Skeletal muscle satellite cell (primary cell): ENCODE measurements at regions not wholly inside any gene's neighbourhood (a gene's known extent, or its start where the extent isn't known, plus 50 kb on each side); places are given as distances from the start of the nearest gene placed in this dataset.

ENCODE experiments used
- H3K27me3 ChIP-seq: 2 replicates; pipeline ENCODE4 v1.7.0; 2013; ENCODE audit warnings: low read length; ENCODE audit not compliant: control insufficient read depth, insufficient read depth
- H3K36me3 ChIP-seq: 2 replicates; pipeline ENCODE4 v1.7.0; 2013; ENCODE audit warnings: mild to moderate bottlenecking, control low read depth, low read length; ENCODE audit not compliant: insufficient read depth
- H3K4me1 ChIP-seq: 2 replicates; pipeline ENCODE4 v1.7.0; 2013; ENCODE audit warnings: low read length; ENCODE audit not compliant: control insufficient read depth, insufficient read depth
- H3K4me2 ChIP-seq: 2 replicates; pipeline ENCODE4 v1.7.0; 2013; ENCODE audit warnings: mild to moderate bottlenecking, low read length
- H3K4me3 ChIP-seq: 2 replicates; pipeline ENCODE4 v1.7.0; 2013; ENCODE audit warnings: low read length
- H3K9ac ChIP-seq: 2 replicates; pipeline ENCODE4 v1.7.0; 2013; ENCODE audit warnings: mild to moderate bottlenecking, low read depth, low read length, moderate library complexity
- H3K9me3 ChIP-seq: replicated peaks from 2 replicates; pipeline ENCODE4 v1.7.0; 2013; ENCODE audit warnings: mild to moderate bottlenecking, control low read depth, low read length

GRCh38 chr21:35203093-35203977, 154.2 kb upstream of the RUNX1 start:
- H3K27me3 ChIP-seq: no peaks in the 10 kb centered on the region

GRCh38 chr21:35202431-35202830, 153.3 kb upstream of the RUNX1 start:
- Histone ChIP-seq H3K9ac (peak overlapping the region; percentile 59), H3K36me3 (no peaks in the 10 kb centered on the region), H3K27me3 (no peaks in the 10 kb centered on the region), H3K4me2 (peak overlapping the region; percentile 35), H3K4me3 (no peak overlapping the region), H3K4me1 (peaks cover 66% of the 10 kb centered on the region), H3K9me3 (no peaks in the 10 kb centered on the region)

More at GRCh38 chr21:35203093-35203977, 154.2 kb upstream of the RUNX1 start:
- H3K4me3 ChIP-seq: no peak overlapping the region
- peak overlapping the region; percentile 35 for H3K4me2 ChIP-seq
- H3K4me1 ChIP-seq: peaks cover 64% of the 10 kb centered on the region
- H3K36me3 ChIP-seq: no peaks in the 10 kb centered on the region
- no peaks in the 10 kb centered on the region for H3K9me3 ChIP-seq
- H3K9ac ChIP-seq: peak overlapping the region; percentile 59

GRCh38 chr21:35201799-35202198, 152.7 kb upstream of the RUNX1 start:
- Histone ChIP-seq H3K9ac (no peak overlapping the region), H3K4me3 (no peak overlapping the region), H3K36me3 (no peaks in the 10 kb centered on the region), H3K4me2 (no peak overlapping the region), H3K27me3 (no peaks in the 10 kb centered on the region), H3K9me3 (no peaks in the 10 kb centered on the region), H3K4me1 (peaks cover 63% of the 10 kb centered on the region)

- H3K4me2 ChIP-seq: no peak overlapping the region
- H3K27me3 ChIP-seq: no peaks in the 10 kb centered on the region
- H3K4me3 ChIP-seq: no peak overlapping the region
These were observed 152.2 kb upstream of the RUNX1 start for GRCh38 chr21:35201288-35201687.

GRCh38 chr21:35199733-35200015, 150.6 kb upstream of the RUNX1 start:
- Histone ChIP-seq H3K9me3 (no peaks in the 10 kb centered on the region), H3K9ac (no peak overlapping the region), H3K4me3 (no peak overlapping the region), H3K4me1 (peaks cover 43% of the 10 kb centered on the region), H3K27me3 (no peaks in the 10 kb centered on the region), H3K4me2 (no peak overlapping the region), H3K36me3 (no peaks in the 10 kb centered on the region)

More at GRCh38 chr21:35201288-35201687, 152.2 kb upstream of the RUNX1 start:
- no peak overlapping the region for H3K9ac ChIP-seq
- no peaks in the 10 kb centered on the region for H3K36me3 ChIP-seq
- H3K4me1 ChIP-seq: peaks cover 59% of the 10 kb centered on the region
- H3K9me3 ChIP-seq: no peaks in the 10 kb centered on the region

GRCh38 chr21:35198982-35199732, 150.1 kb upstream of the RUNX1 start:
- Histone ChIP-seq H3K9me3 (no peaks in the 10 kb centered on the region), H3K4me2 (no peak overlapping the region)

GRCh38 chr21:35198565-35198964, 149.5 kb upstream of the RUNX1 start:
- H3K27me3 ChIP-seq: no peaks in the 10 kb centered on the region
- no peaks in the 10 kb centered on the region for H3K36me3 ChIP-seq
- no peaks in the 10 kb centered on the region for H3K9me3 ChIP-seq
- peaks cover 32% of the 10 kb centered on the region for H3K4me1 ChIP-seq
- peak overlapping the region; percentile 31 for H3K4me2 ChIP-seq
- H3K4me3 ChIP-seq: no peak overlapping the region
- H3K9ac ChIP-seq: peak overlapping the region; percentile 59

More at GRCh38 chr21:35198982-35199732, 150.1 kb upstream of the RUNX1 start:
- no peaks in the 10 kb centered on the region for H3K27me3 ChIP-seq
- H3K4me3 ChIP-seq: no peak overlapping the region
- peaks cover 38% of the 10 kb centered on the region for H3K4me1 ChIP-seq
- H3K36me3 ChIP-seq: no peaks in the 10 kb centered on the region
- H3K9ac ChIP-seq: peak overlapping the region; percentile 59

GRCh38 chr21:35197992-35198431, 148.9 kb upstream of the RUNX1 start:
- H3K9ac ChIP-seq: peak overlapping the region; percentile 59
- peaks cover 26% of the 10 kb centered on the region for H3K4me1 ChIP-seq
- no peak overlapping the region for H3K4me3 ChIP-seq
- no peaks in the 10 kb centered on the region for H3K36me3 ChIP-seq
- no peaks in the 10 kb centered on the region for H3K9me3 ChIP-seq
- peak overlapping the region; percentile 31 for H3K4me2 ChIP-seq
- no peaks in the 10 kb centered on the region for H3K27me3 ChIP-seq

- Histone ChIP-seq H3K27me3 (no peaks in the 10 kb centered on the region), H3K4me1 (peaks cover 19% of the 10 kb centered on the region), H3K4me3 (no peak overlapping the region), H3K36me3 (no peaks in the 10 kb centered on the region), H3K4me2 (no peak overlapping the region), H3K9ac (no peak overlapping the region), H3K9me3 (no peaks in the 10 kb centered on the region)
These were observed 148.1 kb upstream of the RUNX1 start for GRCh38 chr21:35197191-35197590.

GRCh38 chr21:35196128-35196527, 147.0 kb upstream of the RUNX1 start:
- no peaks in the 10 kb centered on the region for H3K9me3 ChIP-seq
- no peak overlapping the region for H3K4me3 ChIP-seq
- H3K9ac ChIP-seq: no peak overlapping the region
- no peak overlapping the region for H3K4me2 ChIP-seq
- H3K4me1 ChIP-seq: peaks cover 17% of the 10 kb centered on the region
- H3K27me3 ChIP-seq: no peaks in the 10 kb centered on the region
- H3K36me3 ChIP-seq: no peaks in the 10 kb centered on the region

GRCh38 chr21:35195232-35195631, 146.1 kb upstream of the RUNX1 start:
- Histone ChIP-seq H3K4me3 (no peak overlapping the region), H3K4me2 (no peak overlapping the region), H3K36me3 (no peaks in the 10 kb centered on the region), H3K9ac (no peak overlapping the region), H3K9me3 (no peaks in the 10 kb centered on the region), H3K4me1 (peaks cover 26% of the 10 kb centered on the region), H3K27me3 (no peaks in the 10 kb centered on the region)
